ENCODE measurements at regions not wholly inside any gene's neighbourhood (a gene's known extent, or its start where the extent isn't known, plus 50 kb on each side); places are given as distances from the start of the nearest gene placed in this dataset.

GRCh38 chr21:15626031-15626430, 103.8 kb upstream of the USP25 start:
- no peaks in the 10 kb centered on the region for H3K27me3 ChIP-seq (ENCODE audit: control insufficient read depth in 1 of 2, insufficient read depth in 2 of 2, low read length in 2 of 2)
- no peaks in the 10 kb centered on the region for H3K79me2 ChIP-seq (ENCODE audit: insufficient read depth, low read length)
- H3K4me2 ChIP-seq (ENCODE audit: low read depth, low read length) = no peak overlapping the region
- no peaks in the 10 kb centered on the region for H3K36me3 ChIP-seq (replicated peaks in 1 of 2; ENCODE audit: control insufficient read depth in 1 of 2, insufficient read depth in 2 of 2, low read length in 2 of 2)
- BruUV-seq (replicated peaks) = no TSS peak
- DNase-seq (ENCODE audit: low spot score) (no peak), FAIRE-seq (no peak), ATAC-seq (no peak)
- H3K9me3 ChIP-seq (ENCODE audit: low read length) = no peaks in the 10 kb centered on the region
- no peak overlapping the region for H3K27ac ChIP-seq (ENCODE audit: extremely low read length, insufficient read depth, low read length)
- no peaks in the 10 kb centered on the region for H4K20me1 ChIP-seq (ENCODE audit: insufficient read depth, low read length)
- intact Hi-C loops (cut with micrococcal nuclease; ENCODE audit: unreplicated experiment) (loop anchor here (10.0 kb wide), 1 partner anchor 529 kb away; no protein-coding TSS in a partner anchor), in situ Hi-C loops (cut with HindIII; ENCODE audit: extremely low pct_ligation_motif_present, low pct_unique_long_range_greater_than_20kb) (no loop called here)
- H3K4me1 ChIP-seq (ENCODE audit: insufficient read depth, low read length) = no peaks in the 10 kb centered on the region
- H3K4me3 ChIP-seq (replicated peaks in 1 of 3; ENCODE audit: insufficient read depth in 1 of 3, low read depth in 2 of 3, low read length in 3 of 3) = no peak overlapping the region
- no peak overlapping the region for H2AFZ ChIP-seq (ENCODE audit: low read length)
- ChIA-PET POLR2A (no interaction called here), CTCF (ENCODE audit: low intra/inter-chr PET ratio, low total read pairs) (no interaction called here)
- no peak for TF ChIP-seq SP2 (CRISPR knock-in tag; IDR thresholded peaks at IDR 0.05)
- TF ChIP-seq, protein P1, sequence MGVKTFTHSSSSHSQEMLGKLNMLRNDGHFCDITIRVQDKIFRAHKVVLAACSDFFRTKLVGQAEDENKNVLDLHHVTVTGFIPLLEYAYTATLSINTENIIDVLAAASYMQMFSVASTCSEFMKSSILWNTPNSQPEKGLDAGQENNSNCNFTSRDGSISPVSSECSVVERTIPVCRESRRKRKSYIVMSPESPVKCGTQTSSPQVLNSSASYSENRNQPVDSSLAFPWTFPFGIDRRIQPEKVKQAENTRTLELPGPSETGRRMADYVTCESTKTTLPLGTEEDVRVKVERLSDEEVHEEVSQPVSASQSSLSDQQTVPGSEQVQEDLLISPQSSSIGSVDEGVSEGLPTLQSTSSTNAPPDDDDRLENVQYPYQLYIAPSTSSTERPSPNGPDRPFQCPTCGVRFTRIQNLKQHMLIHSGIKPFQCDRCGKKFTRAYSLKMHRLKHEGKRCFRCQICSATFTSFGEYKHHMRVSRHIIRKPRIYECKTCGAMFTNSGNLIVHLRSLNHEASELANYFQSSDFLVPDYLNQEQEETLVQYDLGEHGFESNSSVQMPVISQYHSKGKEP (CRISPR knock-in tag; IDR thresholded peaks at IDR 0.05) = no peak
- no peak for TF ChIP-seq ZFYVE20 (CRISPR knock-in tag; IDR thresholded peaks at IDR 0.05; ENCODE audit: borderline replicate concordance, low read depth)
- no peak for TF ChIP-seq KMT2B (CRISPR knock-in tag; IDR thresholded peaks at IDR 0.05)
- no peak for TF ChIP-seq CC2D1A (CRISPR knock-in tag; IDR thresholded peaks at IDR 0.05)
- TF ChIP-seq MEIS1 (CRISPR knock-in tag; IDR thresholded peaks at IDR 0.05; ENCODE audit: borderline replicate concordance) = no peak
- TF ChIP-seq ZNF713 (CRISPR knock-in tag; IDR thresholded peaks at IDR 0.05) = no peak
- TF ChIP-seq ZNF678 (CRISPR knock-in tag; IDR thresholded peaks at IDR 0.05) = no peak
- no peak for TF ChIP-seq CCDC6 (CRISPR knock-in tag; IDR thresholded peaks at IDR 0.05)
- TF ChIP-seq ZNF558 (CRISPR knock-in tag; IDR thresholded peaks at IDR 0.05; ENCODE audit: borderline replicate concordance) = no peak
- no peak for TF ChIP-seq SMC3 (IDR thresholded peaks at IDR 0.05; ENCODE audit: low read length)
- no peak for TF ChIP-seq TCF7 (IDR thresholded peaks at IDR 0.05; ENCODE audit: low read depth)
- TF ChIP-seq ZNF136 (CRISPR knock-in tag; IDR thresholded peaks at IDR 0.05; ENCODE audit: low read depth) = no peak
- TF ChIP-seq ZNF350 (CRISPR knock-in tag; IDR thresholded peaks at IDR 0.05; ENCODE audit: borderline replicate concordance, low read depth) = no peak
- TF ChIP-seq FOSL1 (CRISPR knock-in tag; IDR thresholded peaks at IDR 0.05; ENCODE audit: borderline replicate concordance) = no peak
- H3K9ac ChIP-seq (ENCODE audit: insufficient read depth, low read depth, low read length) = no peak overlapping the region
